ENCODE measurements at regions not wholly inside any gene's neighbourhood (a gene's known extent, or its start where the extent isn't known, plus 50 kb on each side); places are given as distances from the start of the nearest gene placed in this dataset.
A peak's percentile ranks its signal among the peaks of the same experiment; 100 is the strongest.

GRCh38 chr2:194182888-194183287 lies 1474.1 kb upstream of the SLC39A10 start:
- 37 to 45% (median 40%) methylated on average over 2 of the region's 2 CpGs for WGBS, 5 donors
- TF ChIP-seq POLR2A (IDR thresholded peaks at IDR 0.05) = no peak
- no peak for TF ChIP-seq CTCF (IDR thresholded peaks at IDR 0.05 in 8 of 11, conservative IDR thresholded peaks at IDR 0.05 in 3 of 11)
- no peak for TF ChIP-seq POLR2AphosphoS5 (IDR thresholded peaks at IDR 0.05)
- Histone ChIP-seq H3K27ac (no peak overlapping the region), H3K9me3 (peaks cover 0 to 11% (median 3%) of the 10 kb centered on the region in 8 donors), H3K4me3 (no peak overlapping the region), H3K36me3 (no peaks in the 10 kb centered on the region), H3K27me3 (replicated peaks in 1 of 7) (no peaks in the 10 kb centered on the region), H3K4me1 (no peaks in the 10 kb centered on the region)
- no peak for DNase-seq
- intact Hi-C loops (cut with DNase I; ENCODE audit: low total_unique reads) = no loop called here

- intact Hi-C loops (cut with DNase I; ENCODE audit: low total_unique reads) = no loop called here
- WGBS, 5 donors = 94 to 96% (median 95%) methylated on average over 12 to 22 of the region's 22 CpGs
- no peak overlapping the region for H3K27ac ChIP-seq
- TF ChIP-seq POLR2A (IDR thresholded peaks at IDR 0.05) (no peak), CTCF (IDR thresholded peaks at IDR 0.05 in 8 of 11, conservative IDR thresholded peaks at IDR 0.05 in 3 of 11) (no peak)
- no peaks in the 10 kb centered on the region for H3K4me1 ChIP-seq
- no peaks in the 10 kb centered on the region for H3K27me3 ChIP-seq (replicated peaks in 1 of 7)
- no peaks in the 10 kb centered on the region for H3K36me3 ChIP-seq
- H3K9me3 ChIP-seq = peaks cover 0 to 29% (median 15%) of the 10 kb centered on the region in 8 donors
- DNase-seq = no peak
- H3K4me3 ChIP-seq = no peak overlapping the region
Observed at GRCh38 chr2:194176134-194176533, 1480.9 kb upstream of the SLC39A10 start.

GRCh38 chr2:194166818-194167217 lies 1490.2 kb upstream of the SLC39A10 start:
- Histone ChIP-seq H3K27ac (no peak overlapping the region), H3K9me3 (no peaks in the 10 kb centered on the region), H3K4me1 (no peaks in the 10 kb centered on the region), H3K4me3 (no peak overlapping the region), H3K27me3 (replicated peaks in 1 of 7) (no peaks in the 10 kb centered on the region), H3K36me3 (no peaks in the 10 kb centered on the region)
- TF ChIP-seq CTCF (IDR thresholded peaks at IDR 0.05 in 8 of 11, conservative IDR thresholded peaks at IDR 0.05 in 3 of 11) (peak in 7 of 11 experiments; percentile 8 to 44 (median 33)), POLR2A (IDR thresholded peaks at IDR 0.05) (no peak)
- intact Hi-C loops (cut with DNase I; ENCODE audit: low total_unique reads) = loop anchor here (10.0 kb wide), 1 partner anchor 1148 kb away; no protein-coding TSS in a partner anchor
- WGBS, 5 donors = 47 to 55% (median 50%) methylated on average over 2 of the region's 2 CpGs
- DNase-seq = no peak

- H3K4me3 ChIP-seq = no peak overlapping the region
- intact Hi-C loops (cut with DNase I; ENCODE audit: low total_unique reads) = no loop called here
- no peaks in the 10 kb centered on the region for H3K4me1 ChIP-seq
- 72 to 92% (median 84%) methylated on average over 4 of the region's 4 CpGs for WGBS, 5 donors
- no peaks in the 10 kb centered on the region for H3K36me3 ChIP-seq
- no peak for TF ChIP-seq POLR2A (IDR thresholded peaks at IDR 0.05)
- TF ChIP-seq POLR2AphosphoS5 (IDR thresholded peaks at IDR 0.05) = no peak
- no peak for TF ChIP-seq CTCF (IDR thresholded peaks at IDR 0.05 in 8 of 11, conservative IDR thresholded peaks at IDR 0.05 in 3 of 11)
- no peak overlapping the region for H3K27ac ChIP-seq
- H3K27me3 ChIP-seq (replicated peaks in 1 of 7) = no peaks in the 10 kb centered on the region
- H3K9me3 ChIP-seq = peaks cover 0 to 21% (median 9%) of the 10 kb centered on the region in 8 donors
- no peak for DNase-seq
Observed at GRCh38 chr2:194155431-194155830, 1501.6 kb upstream of the SLC39A10 start.

Data from spleen (tissue), 11 donors.